ENCODE measurements at regions not wholly inside any gene's neighbourhood (a gene's known extent, or its start where the extent isn't known, plus 50 kb on each side); places are given as distances from the start of the nearest gene placed in this dataset.
"Not testable (repeated sequence)": the region's sequence is repeated elsewhere in the genome, so short reads cannot be mapped to it uniquely, and the experiment has no call there.

DNA sequence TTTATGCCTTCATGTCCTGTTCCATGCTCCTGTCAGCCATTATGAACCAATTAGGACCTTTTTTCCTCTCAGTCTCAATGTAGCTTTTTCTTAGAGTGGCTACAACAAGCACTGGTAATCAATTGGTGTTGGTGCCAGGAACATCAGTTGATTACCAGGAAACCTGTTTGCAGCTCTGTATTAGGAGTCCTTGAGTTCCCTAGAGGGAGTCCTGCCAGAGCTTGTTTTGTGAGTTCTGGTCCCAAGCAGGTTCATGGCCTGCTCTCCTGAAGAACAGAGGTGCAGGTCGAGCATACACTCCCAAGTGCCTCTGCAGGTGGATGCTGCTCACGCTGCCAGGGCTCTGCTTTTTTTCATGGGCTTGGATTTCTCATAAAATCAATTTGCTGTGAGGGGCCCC, 137.9 kb upstream of the PRR23C start:
- no peak overlapping the region for H3K4me3 ChIP-seq (ENCODE audit: low read depth, low read length)
- H3K27me3 ChIP-seq (ENCODE audit: control insufficient read depth, insufficient read depth, low read length) = no peaks in the 10 kb centered on the region
- TF ChIP-seq, protein P1, sequence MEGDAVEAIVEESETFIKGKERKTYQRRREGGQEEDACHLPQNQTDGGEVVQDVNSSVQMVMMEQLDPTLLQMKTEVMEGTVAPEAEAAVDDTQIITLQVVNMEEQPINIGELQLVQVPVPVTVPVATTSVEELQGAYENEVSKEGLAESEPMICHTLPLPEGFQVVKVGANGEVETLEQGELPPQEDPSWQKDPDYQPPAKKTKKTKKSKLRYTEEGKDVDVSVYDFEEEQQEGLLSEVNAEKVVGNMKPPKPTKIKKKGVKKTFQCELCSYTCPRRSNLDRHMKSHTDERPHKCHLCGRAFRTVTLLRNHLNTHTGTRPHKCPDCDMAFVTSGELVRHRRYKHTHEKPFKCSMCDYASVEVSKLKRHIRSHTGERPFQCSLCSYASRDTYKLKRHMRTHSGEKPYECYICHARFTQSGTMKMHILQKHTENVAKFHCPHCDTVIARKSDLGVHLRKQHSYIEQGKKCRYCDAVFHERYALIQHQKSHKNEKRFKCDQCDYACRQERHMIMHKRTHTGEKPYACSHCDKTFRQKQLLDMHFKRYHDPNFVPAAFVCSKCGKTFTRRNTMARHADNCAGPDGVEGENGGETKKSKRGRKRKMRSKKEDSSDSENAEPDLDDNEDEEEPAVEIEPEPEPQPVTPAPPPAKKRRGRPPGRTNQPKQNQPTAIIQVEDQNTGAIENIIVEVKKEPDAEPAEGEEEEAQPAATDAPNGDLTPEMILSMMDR (IDR thresholded peaks at IDR 0.05; ENCODE audit: insufficient read depth, low read length, severe bottlenecking) = no peak
- H3K36me3 ChIP-seq (ENCODE audit: control insufficient read depth, insufficient read depth, low read length) = no peaks in the 10 kb centered on the region
- FAIRE-seq = no peak
- DNase-seq (ENCODE audit: low read depth) = no peak

GRCh38 chr3:139185527-139185926, 140.8 kb upstream of the PRR23C start:
- Histone ChIP-seq H3K36me3 (ENCODE audit: control insufficient read depth, insufficient read depth, low read length) (no peaks in the 10 kb centered on the region), H3K4me3 (ENCODE audit: low read depth, low read length) (no peak overlapping the region), H3K27me3 (ENCODE audit: control insufficient read depth, insufficient read depth, low read length) (no peaks in the 10 kb centered on the region)
- FAIRE-seq (no peak), DNase-seq (ENCODE audit: low read depth) (no peak)
- TF ChIP-seq, protein P1 (IDR thresholded peaks at IDR 0.05; ENCODE audit: insufficient read depth, low read length, severe bottlenecking) = no peak

DNA sequence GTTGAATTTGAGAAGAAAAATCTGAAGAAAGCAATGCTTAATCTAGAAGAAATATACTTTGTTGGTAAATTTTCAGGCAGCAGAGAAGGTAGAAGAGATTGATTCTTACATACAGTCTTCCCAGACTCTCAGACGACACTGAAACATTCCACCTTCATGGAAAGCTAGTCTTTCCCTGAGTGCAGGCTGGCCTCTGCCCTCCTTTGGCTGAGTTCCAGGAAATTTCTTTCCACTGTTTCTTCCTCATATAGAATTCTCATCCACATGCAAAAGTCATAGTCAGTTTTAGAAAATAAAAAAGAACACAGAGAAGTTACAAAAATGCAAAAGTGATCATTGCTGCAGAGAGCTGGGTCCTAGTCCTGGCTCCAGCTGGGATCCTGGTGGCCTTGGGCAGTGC, 142.5 kb upstream of the PRR23C start:
- no peaks in the 10 kb centered on the region for H3K27me3 ChIP-seq (ENCODE audit: control insufficient read depth, insufficient read depth, low read length)
- no peak overlapping the region for H3K4me3 ChIP-seq (ENCODE audit: low read depth, low read length)
- no peaks in the 10 kb centered on the region for H3K36me3 ChIP-seq (ENCODE audit: control insufficient read depth, insufficient read depth, low read length)
- DNase-seq (ENCODE audit: low read depth) (no peak), FAIRE-seq (no peak)
- TF ChIP-seq, protein P1 (IDR thresholded peaks at IDR 0.05; ENCODE audit: insufficient read depth, low read length, severe bottlenecking) = no peak

DNA sequence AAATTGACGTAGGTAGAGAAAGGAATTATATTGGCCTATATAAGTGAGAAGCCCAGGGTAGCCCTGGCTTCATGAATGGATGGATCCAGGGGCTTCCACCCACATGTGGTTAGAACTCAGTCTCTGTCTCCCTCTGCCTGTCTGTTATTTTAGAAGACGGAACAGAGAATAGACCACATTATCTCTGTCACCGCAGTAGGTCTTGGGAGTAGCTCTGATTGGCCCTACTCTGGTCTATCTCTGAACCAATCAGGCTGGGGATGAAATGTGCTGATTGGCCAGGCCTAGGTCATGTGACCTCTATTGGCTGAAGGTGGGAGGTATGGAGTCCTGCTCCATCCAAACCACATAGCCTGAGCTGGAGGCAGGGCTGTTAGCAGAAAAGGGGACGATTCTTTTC, 143.0 kb upstream of the PRR23C start:
- FAIRE-seq = no peak
- Histone ChIP-seq H3K36me3 (ENCODE audit: control insufficient read depth, insufficient read depth, low read length) (no peaks in the 10 kb centered on the region), H3K27me3 (ENCODE audit: control insufficient read depth, insufficient read depth, low read length) (no peaks in the 10 kb centered on the region), H3K4me3 (ENCODE audit: low read depth, low read length) (no peak overlapping the region)
- no peak for DNase-seq (ENCODE audit: low read depth)
- TF ChIP-seq, protein P1 (IDR thresholded peaks at IDR 0.05; ENCODE audit: insufficient read depth, low read length, severe bottlenecking) = no peak

- Histone ChIP-seq H3K4me3 (ENCODE audit: low read depth, low read length) (no peak overlapping the region), H3K36me3 (ENCODE audit: control insufficient read depth, insufficient read depth, low read length) (no peaks in the 10 kb centered on the region), H3K27me3 (ENCODE audit: control insufficient read depth, insufficient read depth, low read length) (no peaks in the 10 kb centered on the region)
- TF ChIP-seq, protein P1 (IDR thresholded peaks at IDR 0.05; ENCODE audit: insufficient read depth, low read length, severe bottlenecking) = no peak
- DNase-seq (ENCODE audit: low read depth) = no peak
- no peak for FAIRE-seq
Measured at GRCh38 chr3:139189943-139190342, 145.3 kb upstream of the PRR23C start.

- H3K27me3 ChIP-seq (ENCODE audit: control insufficient read depth, insufficient read depth, low read length); H3K4me3 ChIP-seq (ENCODE audit: low read depth, low read length); H3K36me3 ChIP-seq (ENCODE audit: control insufficient read depth, insufficient read depth, low read length); FAIRE-seq; DNase-seq (ENCODE audit: low read depth): not testable (repeated sequence)
Measured at GRCh38 chr3:139194421-139194820, 149.4 kb upstream of the MRPS22 start.

GRCh38 chr3:139196146-139196545, 147.7 kb upstream of the MRPS22 start:
- H3K4me3 ChIP-seq (ENCODE audit: low read depth, low read length); H3K36me3 ChIP-seq (ENCODE audit: control insufficient read depth, insufficient read depth, low read length); H3K27me3 ChIP-seq (ENCODE audit: control insufficient read depth, insufficient read depth, low read length); FAIRE-seq; DNase-seq (ENCODE audit: low read depth): not testable (repeated sequence)

Measured in bronchial epithelial cell (primary cell).